Activated CD4-positive, alpha-beta T cell treated with anti-CD3 and anti-CD28 coated beads, Interleukin-2, amount 10 ng/mL, durations not matched to agents 24 days and 14 days (primary cell): ENCODE measurements at regions not wholly inside any gene's neighbourhood (a gene's known extent, or its start where the extent isn't known, plus 50 kb on each side); places are given as distances from the start of the nearest gene placed in this dataset.
A peak's percentile ranks its signal among the peaks of the same experiment; 100 is the strongest.

Experiments
- DNase-seq: peaks from one replicate; pipeline ENCODE4 v3.0.0; 2022
- H3K27ac Mint-ChIP-seq: one replicate; pipeline ENCODE4 v1.8.0; 2022; ENCODE audit warnings: mild to moderate bottlenecking, mixed read lengths
- H3K27me3 Mint-ChIP-seq: one replicate; pipeline ENCODE4 v1.8.0; 2022; ENCODE audit warnings: mixed read lengths
- H3K36me3 Mint-ChIP-seq: one replicate; pipeline ENCODE4 v1.8.0; 2022; ENCODE audit warnings: low read depth, mild to moderate bottlenecking, mixed read lengths
- H3K4me1 Mint-ChIP-seq: one replicate; pipeline ENCODE4 v1.8.0; 2021; ENCODE audit warnings: mixed read lengths
- H3K4me3 Mint-ChIP-seq: one replicate; pipeline ENCODE4 v1.8.0; 2022; ENCODE audit warnings: mild to moderate bottlenecking, moderate library complexity, mixed read lengths
- H3K9me3 Mint-ChIP-seq: one replicate; pipeline ENCODE4 v1.8.0; 2021; ENCODE audit warnings: mixed read lengths
- intact Hi-C: fragments of 100-400 bp; cut with micrococcal nuclease; formaldehyde crosslinking; loops from one replicate; pipeline ENCODE4 v1.15.1; 2023

DNA sequence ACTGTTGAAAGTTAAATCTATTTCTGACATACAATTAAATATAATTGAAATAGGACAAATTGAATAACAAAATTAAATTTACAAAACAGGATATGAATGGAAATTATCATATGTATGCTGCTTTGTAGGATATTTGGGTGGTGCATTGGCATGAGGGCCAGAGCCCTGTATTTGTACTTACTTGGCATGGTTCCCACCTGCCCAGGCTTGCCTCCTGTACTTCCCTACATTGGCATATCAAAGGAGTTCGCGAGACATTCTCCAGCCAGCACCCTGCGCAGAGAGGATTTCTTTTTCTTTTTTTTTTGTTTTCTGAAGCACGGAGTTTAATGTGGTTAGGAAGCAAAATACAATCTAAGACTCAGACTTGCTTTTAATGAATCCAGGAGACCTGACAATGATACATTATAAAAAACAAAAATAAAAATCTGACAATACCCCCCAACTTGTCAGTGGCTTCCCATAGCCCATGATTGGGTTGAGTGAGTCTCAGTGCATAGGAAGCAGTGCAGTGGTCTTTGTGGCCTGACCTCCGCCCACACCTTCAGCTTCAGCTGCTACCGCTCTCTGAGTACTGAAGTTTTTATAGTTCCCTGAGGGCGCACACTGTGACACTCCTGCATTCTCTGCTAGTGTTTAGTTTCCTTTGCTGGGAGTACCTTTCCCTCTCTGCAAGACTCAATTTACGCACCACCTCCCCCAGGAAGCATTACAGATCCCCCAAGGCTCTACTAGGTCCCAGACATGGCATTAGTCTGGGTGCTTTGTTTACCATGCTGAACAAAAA is 440.8 kb downstream of the UTRN start:
- DNase-seq: no peak
- Mint-ChIP-seq H3K4me1 (peaks cover 43% of the 10 kb centered on the region), H3K9me3 (peaks cover 3% of the 10 kb centered on the region), H3K36me3 (peaks cover 32% of the 10 kb centered on the region), H3K27me3 (no peaks in the 10 kb centered on the region), H3K27ac (peak overlapping the region; percentile 2), H3K4me3 (peak overlapping the region; percentile 15)
- intact Hi-C loops: loop anchor here (5.0 kb wide), 3 partner anchors 69 to 144 kb away; no protein-coding TSS in a partner anchor

DNA sequence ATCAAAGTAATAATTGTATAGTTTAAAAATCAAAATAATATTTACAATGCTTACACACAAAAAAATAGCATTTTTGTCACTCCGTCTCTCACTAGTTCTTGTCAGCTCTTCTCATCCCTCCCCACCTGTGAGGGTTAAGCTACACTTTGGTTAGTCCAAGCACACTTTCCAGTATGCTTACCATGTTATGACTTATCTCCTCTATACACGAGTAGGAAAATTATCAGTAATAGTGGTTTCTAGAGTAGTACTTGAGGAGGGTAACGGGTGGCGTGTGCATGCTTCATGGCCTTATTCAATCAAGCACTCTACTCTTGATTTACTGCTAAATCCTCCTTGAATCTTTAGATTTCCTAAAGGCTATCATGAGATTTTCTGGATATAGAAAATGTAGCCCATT is 443.7 kb downstream of the UTRN start:
- intact Hi-C loops: loop anchor here (5.0 kb wide), 3 partner anchors 72 to 147 kb away; no protein-coding TSS in a partner anchor
- Mint-ChIP-seq H3K27me3 (no peaks in the 10 kb centered on the region), H3K9me3 (no peaks in the 10 kb centered on the region), H3K36me3 (peaks cover 37% of the 10 kb centered on the region), H3K4me3 (no peak overlapping the region), H3K4me1 (peaks cover 28% of the 10 kb centered on the region), H3K27ac (no peak overlapping the region)
- no peak for DNase-seq

DNA sequence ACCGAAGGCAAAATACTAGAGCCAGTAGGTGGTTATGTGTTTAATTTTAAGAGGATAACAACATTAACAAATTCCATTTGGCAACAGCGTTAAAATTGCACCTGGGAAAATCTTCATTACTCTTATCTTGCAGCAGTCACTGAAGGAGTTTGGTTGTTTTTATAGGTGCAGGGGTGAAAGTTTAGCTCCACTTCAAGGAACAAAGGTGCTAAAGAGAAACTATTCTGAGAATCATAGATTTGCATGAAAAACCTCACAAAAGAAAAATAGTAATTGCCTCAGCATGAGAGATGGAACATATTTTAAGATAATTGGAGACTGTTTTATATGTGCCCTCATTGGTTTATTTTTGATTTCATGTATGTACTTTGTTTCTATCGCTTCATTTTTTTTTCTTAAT is 444.4 kb downstream of the UTRN start:
- H3K27ac Mint-ChIP-seq: peak overlapping the region; percentile 8
- peaks cover 42% of the 10 kb centered on the region for H3K36me3 Mint-ChIP-seq
- H3K9me3 Mint-ChIP-seq: no peaks in the 10 kb centered on the region
- intact Hi-C loops: loop anchor here (5.0 kb wide), 3 partner anchors 72 to 147 kb away; no protein-coding TSS in a partner anchor
- H3K27me3 Mint-ChIP-seq: no peaks in the 10 kb centered on the region
- no peak for DNase-seq
- H3K4me1 Mint-ChIP-seq: peaks cover 28% of the 10 kb centered on the region
- H3K4me3 Mint-ChIP-seq: peak overlapping the region; percentile 2

DNA sequence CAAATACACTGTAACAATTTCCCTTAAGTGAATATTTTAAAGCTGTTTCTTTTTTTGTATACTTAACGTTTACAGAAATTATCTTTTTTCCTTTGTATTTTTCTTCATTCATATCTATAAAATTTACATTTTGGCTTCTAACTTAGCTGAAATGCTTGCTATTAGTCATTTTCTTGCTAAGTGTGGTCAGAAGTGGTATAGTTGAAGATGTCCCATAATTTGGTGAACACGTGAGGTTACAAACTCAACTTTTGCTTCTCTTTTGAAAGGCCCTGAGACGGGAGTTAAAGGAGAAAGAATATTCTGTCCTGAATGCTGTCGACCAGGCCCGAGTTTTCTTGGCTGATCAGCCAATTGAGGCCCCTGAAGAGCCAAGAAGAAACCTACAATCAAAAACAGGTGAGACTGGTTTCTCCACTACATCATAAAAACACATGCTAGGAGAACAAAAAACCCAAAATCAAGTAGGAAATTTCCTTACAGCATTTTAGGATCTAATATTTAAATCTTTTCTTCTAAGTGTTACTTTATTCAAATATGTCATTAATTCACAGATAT is 445.0 kb downstream of the UTRN start:
- no peak overlapping the region for H3K27ac Mint-ChIP-seq
- no peak overlapping the region for H3K4me3 Mint-ChIP-seq
- H3K36me3 Mint-ChIP-seq: peaks cover 43% of the 10 kb centered on the region

DNA sequence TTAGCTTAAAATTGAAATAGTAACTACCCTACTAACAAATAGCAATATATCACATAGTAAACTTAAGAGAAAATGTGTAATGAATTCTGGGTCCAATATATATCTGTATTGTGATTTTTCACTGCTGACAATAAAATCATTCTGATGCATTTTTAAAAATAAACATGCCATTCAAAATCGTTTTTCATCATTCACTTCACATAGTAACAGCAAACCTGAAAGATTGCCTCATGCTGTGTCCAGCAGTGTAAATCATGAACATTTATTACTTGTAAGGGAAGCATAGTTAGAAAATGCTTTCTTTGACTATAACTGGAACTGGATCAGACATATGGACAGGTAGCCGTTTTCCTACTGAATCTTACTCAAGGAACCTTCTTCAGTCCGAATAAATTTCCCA is 446.1 kb downstream of the UTRN start:
- intact Hi-C loops: no loop called here
- no peak overlapping the region for H3K4me3 Mint-ChIP-seq
- peaks cover 43% of the 10 kb centered on the region for H3K36me3 Mint-ChIP-seq
- no peak overlapping the region for H3K27ac Mint-ChIP-seq
- H3K4me1 Mint-ChIP-seq: peaks cover 20% of the 10 kb centered on the region
- H3K9me3 Mint-ChIP-seq: no peaks in the 10 kb centered on the region
- H3K27me3 Mint-ChIP-seq: no peaks in the 10 kb centered on the region
- no peak for DNase-seq

More for the DNA sequence above, 445.0 kb downstream of the UTRN start:
- intact Hi-C loops: no loop called here
- Mint-ChIP-seq H3K4me1 (peaks cover 26% of the 10 kb centered on the region), H3K9me3 (no peaks in the 10 kb centered on the region), H3K27me3 (no peaks in the 10 kb centered on the region)
- no peak for DNase-seq

DNA sequence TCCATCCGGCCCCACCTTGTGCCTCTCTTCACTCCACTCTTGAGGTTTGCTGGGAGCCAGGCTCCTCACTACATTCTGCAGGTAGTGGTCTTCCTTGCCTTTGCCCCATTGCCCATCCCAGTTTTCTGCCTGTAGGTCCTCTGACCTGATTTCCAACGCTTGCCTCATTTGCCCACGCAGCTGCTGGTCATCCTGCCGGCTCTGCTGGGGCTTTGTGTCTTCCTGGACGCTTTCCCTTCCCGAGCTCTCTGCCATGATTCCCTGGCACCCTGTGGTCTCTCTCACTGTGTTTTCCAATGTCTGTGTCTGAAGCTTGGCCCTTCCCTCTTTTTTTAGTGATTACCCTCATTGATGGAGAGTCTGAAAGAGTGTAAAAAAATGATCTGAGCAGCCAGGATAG is 451.6 kb downstream of the UTRN start:
- Mint-ChIP-seq H3K27ac (no peak overlapping the region), H3K27me3 (no peaks in the 10 kb centered on the region), H3K4me3 (no peak overlapping the region), H3K9me3 (no peaks in the 10 kb centered on the region), H3K36me3 (peaks cover 31% of the 10 kb centered on the region), H3K4me1 (no peaks in the 10 kb centered on the region)
- intact Hi-C loops: no loop called here
- DNase-seq: no peak

DNA sequence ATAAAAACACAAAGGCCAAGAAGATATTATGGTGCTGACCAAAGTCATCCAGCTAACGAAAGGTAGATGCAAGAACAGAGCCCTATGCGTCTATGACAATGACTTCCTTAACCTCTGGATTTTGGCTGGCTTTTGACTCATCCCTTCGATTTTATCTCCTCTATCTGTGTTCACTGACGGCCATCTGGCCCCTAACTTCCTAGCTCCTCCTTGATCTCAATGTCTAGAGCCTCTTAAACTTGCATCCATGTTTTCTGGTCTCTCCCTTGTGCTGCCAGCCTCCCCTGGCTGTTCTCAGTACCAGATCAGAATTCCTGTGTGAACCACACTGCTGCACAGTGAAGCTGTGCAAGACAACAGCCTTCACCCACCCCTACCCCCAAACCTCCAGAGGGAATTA is 452.9 kb downstream of the UTRN start:
- H3K27ac Mint-ChIP-seq: no peak overlapping the region
- H3K4me3 Mint-ChIP-seq: no peak overlapping the region
- peaks cover 27% of the 10 kb centered on the region for H3K36me3 Mint-ChIP-seq
- no peaks in the 10 kb centered on the region for H3K27me3 Mint-ChIP-seq
- intact Hi-C loops: no loop called here
- no peak for DNase-seq
- no peaks in the 10 kb centered on the region for H3K4me1 Mint-ChIP-seq
- H3K9me3 Mint-ChIP-seq: no peaks in the 10 kb centered on the region

DNA sequence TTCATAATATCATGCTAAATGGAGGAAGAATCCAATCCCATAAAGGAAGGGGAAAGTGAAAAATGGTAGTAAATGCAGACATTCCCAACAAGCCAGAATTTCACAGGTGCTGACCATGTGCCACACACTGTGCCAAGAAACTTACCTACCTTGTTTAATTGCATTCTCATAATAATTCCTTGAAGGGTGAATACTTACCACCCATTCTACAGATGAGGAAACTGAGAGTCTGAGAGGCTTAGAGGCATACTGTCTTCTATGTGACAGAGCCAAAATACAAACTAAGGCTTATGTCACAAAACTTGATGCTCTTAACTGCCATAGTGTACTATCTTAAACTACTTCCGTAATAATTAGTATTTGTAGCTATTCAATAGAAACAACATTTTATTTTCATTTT is 454.7 kb downstream of the UTRN start:
- Mint-ChIP-seq H3K4me3 (no peak overlapping the region), H3K27ac (no peak overlapping the region), H3K27me3 (no peaks in the 10 kb centered on the region), H3K9me3 (no peaks in the 10 kb centered on the region), H3K36me3 (peaks cover 14% of the 10 kb centered on the region), H3K4me1 (no peaks in the 10 kb centered on the region)
- intact Hi-C loops: no loop called here
- no peak for DNase-seq

DNA sequence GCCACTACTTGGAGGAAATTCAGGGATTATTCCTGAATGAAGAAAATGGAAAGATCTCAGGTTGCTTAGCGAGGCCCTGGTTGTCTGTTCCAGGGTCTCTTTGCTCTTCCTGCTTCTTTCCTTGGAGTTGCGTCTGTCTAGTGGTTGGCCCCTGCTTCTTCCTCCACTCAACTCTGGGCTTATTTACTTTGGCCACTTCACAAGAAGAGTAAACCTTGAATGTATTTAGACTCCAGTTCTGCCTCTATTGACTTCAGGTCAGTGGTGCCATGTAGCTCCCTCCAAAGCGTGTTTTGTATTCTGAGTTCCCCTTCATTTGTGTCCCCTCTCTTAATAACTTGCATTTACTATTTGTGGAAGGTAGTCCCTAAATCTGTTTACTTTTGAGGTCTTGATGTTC is 456.5 kb downstream of the UTRN start:
- Mint-ChIP-seq H3K9me3 (no peaks in the 10 kb centered on the region), H3K27ac (no peak overlapping the region), H3K4me3 (no peak overlapping the region), H3K27me3 (no peaks in the 10 kb centered on the region), H3K36me3 (peaks cover 10% of the 10 kb centered on the region), H3K4me1 (peaks cover 3% of the 10 kb centered on the region)
- intact Hi-C loops: no loop called here
- no peak for DNase-seq

DNA sequence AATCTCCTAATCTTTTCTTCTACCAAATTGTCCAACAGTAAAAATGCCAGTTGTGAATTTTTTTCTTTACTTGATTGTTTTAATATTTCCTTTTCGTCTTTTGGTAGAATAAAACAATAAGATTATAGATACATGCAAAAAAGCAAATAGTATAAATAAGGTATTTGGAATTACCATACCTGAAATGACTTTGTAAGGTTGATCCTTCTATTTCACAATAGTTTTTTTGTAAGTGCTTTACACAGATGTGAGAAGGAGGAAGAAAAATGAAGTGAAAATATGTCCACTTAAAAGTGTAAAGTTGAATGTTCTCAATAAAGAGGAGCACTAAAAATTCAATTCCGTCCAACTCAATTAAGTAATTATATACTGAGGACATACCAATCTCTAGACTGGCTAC is 457.6 kb downstream of the UTRN start:
- Mint-ChIP-seq H3K4me1 (peaks cover 8% of the 10 kb centered on the region), H3K27ac (no peak overlapping the region)

DNA sequence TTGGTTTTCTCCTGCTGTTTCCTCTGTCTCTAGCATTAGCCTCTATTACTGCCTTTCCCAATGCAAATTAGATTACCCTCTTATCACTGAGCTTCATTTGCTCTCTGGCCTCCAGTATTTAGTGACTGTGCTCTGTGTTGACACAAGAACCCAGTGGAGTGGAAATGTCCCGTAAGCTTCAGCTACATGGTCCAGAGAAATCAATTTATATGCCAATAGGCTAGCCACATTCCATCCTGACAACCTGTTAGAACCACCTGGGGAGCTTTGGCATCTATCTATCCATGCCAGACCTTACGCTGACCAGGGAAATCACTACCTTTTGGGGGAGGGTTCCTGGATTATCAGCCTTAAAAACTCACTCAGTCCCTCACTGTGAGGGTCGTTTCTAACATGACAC is 459.6 kb downstream of the UTRN start:
- peaks cover 8% of the 10 kb centered on the region for H3K4me1 Mint-ChIP-seq
- no peaks in the 10 kb centered on the region for H3K27me3 Mint-ChIP-seq
- no peak overlapping the region for H3K4me3 Mint-ChIP-seq
- intact Hi-C loops: no loop called here
- H3K27ac Mint-ChIP-seq: no peak overlapping the region
- DNase-seq: no peak
- peaks cover 14% of the 10 kb centered on the region for H3K36me3 Mint-ChIP-seq
- H3K9me3 Mint-ChIP-seq: no peaks in the 10 kb centered on the region

More for the DNA sequence above, 457.6 kb downstream of the UTRN start:
- H3K4me3 Mint-ChIP-seq: no peak overlapping the region
- DNase-seq: no peak
- H3K9me3 Mint-ChIP-seq: no peaks in the 10 kb centered on the region
- H3K27me3 Mint-ChIP-seq: no peaks in the 10 kb centered on the region
- peaks cover 8% of the 10 kb centered on the region for H3K36me3 Mint-ChIP-seq
- intact Hi-C loops: no loop called here

DNA sequence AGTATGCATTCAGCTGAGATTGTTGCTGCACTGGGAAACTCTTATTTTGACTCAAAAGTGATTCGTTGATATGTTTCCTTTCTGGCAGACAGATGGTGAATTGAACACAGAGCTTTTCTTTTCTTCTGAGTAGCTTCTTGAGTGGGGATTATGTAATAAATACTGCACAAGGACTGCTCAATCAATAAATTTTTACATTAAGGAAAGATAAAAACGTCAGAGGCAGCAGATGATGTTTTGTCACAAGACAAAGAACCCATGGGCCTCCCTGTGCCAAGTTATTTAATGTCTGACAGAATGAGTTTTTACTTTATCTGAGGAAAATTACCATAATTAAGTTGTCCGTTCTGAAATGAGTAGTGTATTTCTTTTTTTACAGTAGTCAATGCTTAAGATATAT is 460.3 kb downstream of the UTRN start:
- no peak overlapping the region for H3K4me3 Mint-ChIP-seq
- no peak overlapping the region for H3K27ac Mint-ChIP-seq
- intact Hi-C loops: no loop called here
- H3K36me3 Mint-ChIP-seq: peaks cover 17% of the 10 kb centered on the region
- no peak for DNase-seq
- peaks cover 8% of the 10 kb centered on the region for H3K4me1 Mint-ChIP-seq
- H3K9me3 Mint-ChIP-seq: no peaks in the 10 kb centered on the region
- H3K27me3 Mint-ChIP-seq: no peaks in the 10 kb centered on the region

DNA sequence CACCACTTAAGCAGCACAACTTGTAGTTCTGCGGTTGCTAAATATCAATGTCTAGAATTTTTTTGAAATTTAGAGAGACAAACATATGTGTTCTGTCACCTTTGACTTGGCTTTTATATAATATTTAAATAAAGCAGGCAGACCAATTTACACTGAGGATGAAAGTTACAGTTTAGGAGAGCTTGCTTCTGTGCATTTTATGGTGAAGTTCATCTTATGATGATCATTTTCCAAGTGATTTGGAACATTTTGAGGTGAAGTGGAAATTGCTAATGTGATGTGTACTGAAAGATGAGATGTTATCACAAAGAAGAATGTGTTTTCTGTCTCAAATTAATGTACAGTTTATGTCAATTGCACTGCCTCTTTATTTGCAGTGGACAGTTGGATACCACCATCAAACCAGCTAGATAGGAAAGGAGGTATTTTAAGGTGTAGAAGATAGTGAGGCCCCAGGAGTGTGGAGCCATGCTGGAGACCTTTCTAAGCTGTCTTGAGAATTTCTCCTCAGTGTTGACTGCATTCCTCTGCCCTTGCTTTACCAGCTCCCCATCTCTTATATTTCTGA is 461.9 kb downstream of the UTRN start:
- Mint-ChIP-seq H3K4me3 (no peak overlapping the region), H3K4me1 (peaks cover 8% of the 10 kb centered on the region), H3K9me3 (no peaks in the 10 kb centered on the region), H3K27me3 (no peaks in the 10 kb centered on the region), H3K27ac (peak overlapping the region; percentile 60), H3K36me3 (peaks cover 23% of the 10 kb centered on the region)
- intact Hi-C loops: no loop called here
- no peak for DNase-seq

DNA sequence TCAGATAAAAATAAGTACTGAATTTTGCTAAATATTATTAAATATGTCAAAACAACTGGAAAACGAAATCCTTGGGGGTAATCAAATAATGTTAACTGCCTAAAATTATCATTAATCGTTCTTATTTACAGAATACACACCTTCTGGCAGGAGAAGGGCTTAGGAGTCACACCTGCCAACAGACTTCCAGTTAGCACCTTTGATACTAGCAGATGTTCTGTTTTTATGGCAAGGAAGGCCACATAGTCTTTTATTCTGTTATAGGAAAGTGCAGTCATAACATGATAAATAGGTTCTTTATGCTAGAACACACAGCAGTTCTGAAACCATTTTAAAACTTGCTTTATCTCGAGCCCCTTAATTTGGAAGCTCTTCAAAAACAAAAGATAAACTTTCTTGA is 464.1 kb downstream of the UTRN start:
- Mint-ChIP-seq H3K27me3 (no peaks in the 10 kb centered on the region), H3K4me1 (peaks cover 8% of the 10 kb centered on the region), H3K4me3 (no peak overlapping the region), H3K36me3 (peaks cover 34% of the 10 kb centered on the region), H3K9me3 (no peaks in the 10 kb centered on the region), H3K27ac (no peak overlapping the region)
- DNase-seq: no peak
- intact Hi-C loops: no loop called here
